HepG2 (cell line): ENCODE measurements at regions not wholly inside any gene's neighbourhood (a gene's known extent, or its start where the extent isn't known, plus 50 kb on each side); places are given as distances from the start of the nearest gene placed in this dataset.

ENCODE experiments used
- ATAC-seq: fragments of 200-7000 bp; cut with Tn5 transposase; 3 replicates; pipeline ENCODE4 v1.9.1; 2020; ENCODE audit warnings: mild to moderate bottlenecking, moderate library complexity
- BruUV-seq: library from RNA; stranded (reverse); fragments of 400-500 nt; replicated peaks from 2 replicates; lab custom pipeline; 2021; lab: Mats Ljungman, UMichigan
- CTCF ChIA-PET: fragments of 300-600 bp; formaldehyde crosslinking; extraction: SDS; loops from one replicate; lab custom pipeline; 2021; ENCODE audit warnings: low total read pairs, inconsistent platforms, low intra/inter-chr PET ratio; lab: Yijun Ruan, JAX
- POLR2A ChIA-PET: fragments of 350-600 bp; sonication (Branson Sonifier 250); formaldehyde crosslinking; loops from one replicate; lab custom pipeline; 2020; ENCODE audit warnings: antibody characterized with exemption, inconsistent platforms; lab: Yijun Ruan, JAX
- DNase-seq: peaks from one replicate; pipeline ENCODE4 v3.0.0-alpha.2; 2015; ENCODE audit warnings: low spot score
- FAIRE-seq: peaks from 3 replicates; lab custom pipeline; 2011; peaks lifted over from hg19 to GRCh38; lab: Jason Lieb, UNC
- H2AFZ ChIP-seq: one replicate; pipeline ENCODE4 v1.6.1; 2011; ENCODE audit warnings: low read length, inconsistent platforms
- H3K27ac ChIP-seq: fragments of 300-600 bp; 3 replicates; pipeline ENCODE4 v1.8.0; 2011; ENCODE audit warnings: mixed run types, mild to moderate bottlenecking, mixed read lengths, low read length, inconsistent platforms; ENCODE audit not compliant: insufficient read depth; ENCODE audit errors: extremely low read length
- H3K27me3 ChIP-seq, 2 experiments: fragments of 200-600 bp in 1 of 2; 2 replicates in 1 of 2; 3 replicates in 1 of 2; pipeline versions ENCODE4 v1.6.0 to v1.8.0; 2011; ENCODE audit warnings: low read length in 2 of 2, mild to moderate bottlenecking in 2 of 2, moderate library complexity in 2 of 2, inconsistent platforms in 1 of 2; ENCODE audit not compliant: insufficient read depth in 2 of 2, control insufficient read depth in 1 of 2
- H3K36me3 ChIP-seq, 2 experiments: fragments of 200-600 bp in 1 of 2; replicated peaks in 1 of 2; 2 replicates in 1 of 2; 3 replicates in 1 of 2; pipeline versions ENCODE4 v1.5.1 to v1.8.0; 2011; ENCODE audit warnings: low read length in 2 of 2, inconsistent platforms in 1 of 2; ENCODE audit not compliant: insufficient read depth in 2 of 2, control insufficient read depth in 1 of 2
- H3K4me1 ChIP-seq: 2 replicates; pipeline ENCODE4 v1.5.1; 2012; ENCODE audit warnings: low read length, inconsistent platforms; ENCODE audit not compliant: insufficient read depth
- H3K4me2 ChIP-seq: 2 replicates; pipeline ENCODE4 v1.6.0; 2011; ENCODE audit warnings: low read depth, low read length, inconsistent platforms
- H3K4me3 ChIP-seq, 3 experiments: fragments of 200-600 bp in 1 of 3; sonication (generic), shearing (Covaris generic) in 1 of 3; replicated peaks in 1 of 3; 2 replicates each; pipeline ENCODE4 v1.5.1; 2011 to 2016; ENCODE audit warnings: low read length in 3 of 3, inconsistent platforms in 2 of 3, low read depth in 2 of 3, mild to moderate bottlenecking in 2 of 3, control low read depth in 1 of 3, mixed read lengths in 1 of 3; ENCODE audit not compliant: insufficient read depth in 1 of 3
- H3K79me2 ChIP-seq: one replicate; pipeline ENCODE4 v1.6.1; 2011; ENCODE audit warnings: low read length, inconsistent platforms; ENCODE audit not compliant: insufficient read depth
- H3K9ac ChIP-seq: 2 replicates; pipeline ENCODE4 v1.6.0; 2011; ENCODE audit warnings: mild to moderate bottlenecking, low read depth, low read length, inconsistent platforms; ENCODE audit not compliant: insufficient read depth
- H3K9me3 ChIP-seq: 2 replicates; pipeline ENCODE4 v1.5.1; 2012; ENCODE audit warnings: mild to moderate bottlenecking, low read length
- H4K20me1 ChIP-seq: 2 replicates; pipeline ENCODE4 v1.6.0; 2011; ENCODE audit warnings: inconsistent platforms, mild to moderate bottlenecking, low read length, moderate library complexity; ENCODE audit not compliant: insufficient read depth
- DNMT3B ChIP-seq: conservative IDR thresholded peaks from 2 replicates; pipeline ENCODE4 v1.6.1; 2016; ENCODE audit warnings: missing biosample characterization, control low read depth
- IKZF4 ChIP-seq: sonication (generic); formaldehyde crosslinking; IDR thresholded peaks from 2 replicates; pipeline ENCODE4 v1.5.1; 2020; ENCODE audit warnings: borderline replicate concordance, mild to moderate bottlenecking, low read depth, missing genetic modification reagents; ENCODE audit errors: not compliant biosample characterization
- POLR2G ChIP-seq: fragments of 200-400 bp; formaldehyde crosslinking; IDR thresholded peaks from 2 replicates; pipeline ENCODE4 v1.6.1; 2018; ENCODE audit warnings: mild to moderate bottlenecking, low read depth, low read length, moderate library complexity
- RFXANK ChIP-seq: IDR thresholded peaks from 2 replicates; pipeline ENCODE4 v1.6.1; 2016
- ZNF44 ChIP-seq: sonication (generic); formaldehyde crosslinking; IDR thresholded peaks from 2 replicates; pipeline ENCODE4 v1.5.1; 2020; ENCODE audit warnings: mild to moderate bottlenecking, missing genetic modification reagents
- ZNF510 ChIP-seq: sonication (generic); formaldehyde crosslinking; IDR thresholded peaks from 2 replicates; pipeline ENCODE4 v1.4.0; 2020; ENCODE audit warnings: low read depth, mild to moderate bottlenecking, missing genetic modification reagents
- ZNF558 ChIP-seq: sonication (generic); formaldehyde crosslinking; IDR thresholded peaks from 2 replicates; pipeline ENCODE4 v1.9.0; 2022; ENCODE audit warnings: mild to moderate bottlenecking, missing genetic modification reagents, borderline replicate concordance
- ZNF83 ChIP-seq: sonication (generic); formaldehyde crosslinking; IDR thresholded peaks from 2 replicates; pipeline ENCODE4 v1.4.0; 2020; ENCODE audit warnings: missing genetic modification reagents, mild to moderate bottlenecking, borderline replicate concordance
- WGBS: methylation state at CpG from one replicate; pipeline ENCODE4 v1.1.6; 2017; ENCODE audit warnings: low lambda C conversion rate; 5-methylcytosine and 5-hydroxymethylcytosine counted together
- in situ Hi-C: cut with HindIII; loops from 2 replicates; pipeline ENCODE4 v1.10.0; 2017; ENCODE audit warnings: low pct_unique_long_range_greater_than_20kb; ENCODE audit not compliant: extremely low pct_ligation_motif_present
- intact Hi-C: fragments of 100-400 bp; cut with micrococcal nuclease; formaldehyde crosslinking; loops from one replicate; pipeline ENCODE4 v1.10.0; 2022; ENCODE audit not compliant: unreplicated experiment
- TF ChIP-seq, protein P1 (sequence below), 2 experiments: fragments of 450-650 bp in 1 of 2; sonication (generic) in 1 of 2; formaldehyde crosslinking in 1 of 2; IDR thresholded peaks; 2 replicates each; pipeline versions ENCODE4 v1.6.1 to v1.8.0; 2016 to 2022; ENCODE audit warnings: antibody characterized with exemption in 1 of 2, mild to moderate bottlenecking in 1 of 2, missing genetic modification reagents in 1 of 2
- TF ChIP-seq, protein P2 (sequence below): sonication (generic); formaldehyde crosslinking; IDR thresholded peaks from 2 replicates; pipeline ENCODE4 v1.5.1; 2020; ENCODE audit warnings: mild to moderate bottlenecking, missing genetic modification reagents, borderline replicate concordance
- TF ChIP-seq, protein P3 (sequence below): sonication (generic); formaldehyde crosslinking; IDR thresholded peaks from 2 replicates; pipeline ENCODE4 v1.5.1; 2020; ENCODE audit warnings: mild to moderate bottlenecking, missing genetic modification reagents

DNA sequence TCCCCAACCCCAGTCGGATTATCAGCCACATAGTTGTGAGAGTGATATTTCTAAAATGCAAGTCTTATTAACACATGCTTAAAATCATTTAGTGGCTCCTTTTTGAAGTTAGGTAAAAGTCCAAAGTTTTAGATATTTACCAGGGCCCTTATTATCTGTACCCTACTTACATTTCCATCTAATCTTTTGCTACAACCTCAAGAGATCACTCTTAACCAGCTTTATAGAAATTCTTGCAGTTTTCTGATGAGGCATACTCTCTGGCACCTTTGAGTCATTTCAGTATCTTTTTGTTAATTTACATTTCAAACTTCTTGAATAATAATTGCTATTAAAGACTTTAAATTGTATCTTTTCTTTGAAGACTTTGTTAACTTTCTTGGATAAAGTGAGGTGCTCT lies 453.3 kb downstream of the RFPL4B start:
- in situ Hi-C loops, result no loop called here
- Histone ChIP-seq H3K36me3 (no peaks in the 10 kb centered on the region), H4K20me1 (no peaks in the 10 kb centered on the region), H3K27me3 (no peaks in the 10 kb centered on the region), H3K79me2 (no peaks in the 10 kb centered on the region), H3K9me3 (no peaks in the 10 kb centered on the region), H3K9ac (no peak overlapping the region), H3K4me1 (no peaks in the 10 kb centered on the region), H3K4me3 (no peak overlapping the region), H2AFZ (no peak overlapping the region), H3K27ac (no peak overlapping the region), H3K4me2 (no peak overlapping the region)
- FAIRE-seq, result no peak
- DNase-seq, result no peak
- BruUV-seq, result no TSS peak
- ATAC-seq, result no peak
- POLR2A ChIA-PET, result no interaction called here
- CTCF ChIA-PET, result no interaction called here
- WGBS, result 2% methylated on average over 1 of the region's 1 CpG
- intact Hi-C loops, result no loop called here
- TF ChIP-seq ZNF83 (CRISPR knock-in tag), result no peak
- TF ChIP-seq, protein P1, sequence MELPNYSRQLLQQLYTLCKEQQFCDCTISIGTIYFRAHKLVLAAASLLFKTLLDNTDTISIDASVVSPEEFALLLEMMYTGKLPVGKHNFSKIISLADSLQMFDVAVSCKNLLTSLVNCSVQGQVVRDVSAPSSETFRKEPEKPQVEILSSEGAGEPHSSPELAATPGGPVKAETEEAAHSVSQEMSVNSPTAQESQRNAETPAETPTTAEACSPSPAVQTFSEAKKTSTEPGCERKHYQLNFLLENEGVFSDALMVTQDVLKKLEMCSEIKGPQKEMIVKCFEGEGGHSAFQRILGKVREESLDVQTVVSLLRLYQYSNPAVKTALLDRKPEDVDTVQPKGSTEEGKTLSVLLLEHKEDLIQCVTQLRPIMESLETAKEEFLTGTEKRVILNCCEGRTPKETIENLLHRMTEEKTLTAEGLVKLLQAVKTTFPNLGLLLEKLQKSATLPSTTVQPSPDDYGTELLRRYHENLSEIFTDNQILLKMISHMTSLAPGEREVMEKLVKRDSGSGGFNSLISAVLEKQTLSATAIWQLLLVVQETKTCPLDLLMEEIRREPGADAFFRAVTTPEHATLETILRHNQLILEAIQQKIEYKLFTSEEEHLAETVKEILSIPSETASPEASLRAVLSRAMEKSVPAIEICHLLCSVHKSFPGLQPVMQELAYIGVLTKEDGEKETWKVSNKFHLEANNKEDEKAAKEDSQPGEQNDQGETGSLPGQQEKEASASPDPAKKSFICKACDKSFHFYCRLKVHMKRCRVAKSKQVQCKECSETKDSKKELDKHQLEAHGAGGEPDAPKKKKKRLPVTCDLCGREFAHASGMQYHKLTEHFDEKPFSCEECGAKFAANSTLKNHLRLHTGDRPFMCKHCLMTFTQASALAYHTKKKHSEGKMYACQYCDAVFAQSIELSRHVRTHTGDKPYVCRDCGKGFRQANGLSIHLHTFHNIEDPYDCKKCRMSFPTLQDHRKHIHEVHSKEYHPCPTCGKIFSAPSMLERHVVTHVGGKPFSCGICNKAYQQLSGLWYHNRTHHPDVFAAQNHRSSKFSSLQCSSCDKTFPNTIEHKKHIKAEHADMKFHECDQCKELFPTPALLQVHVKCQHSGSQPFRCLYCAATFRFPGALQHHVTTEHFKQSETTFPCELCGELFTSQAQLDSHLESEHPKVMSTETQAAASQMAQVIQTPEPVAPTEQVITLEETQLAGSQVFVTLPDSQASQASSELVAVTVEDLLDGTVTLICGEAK (IDR thresholded peaks at IDR 0.05), result no peak
- TF ChIP-seq, protein P1 (CRISPR knock-in tag; IDR thresholded peaks at IDR 0.05), result no peak
- no peak for TF ChIP-seq ZNF44 (CRISPR knock-in tag)
- TF ChIP-seq, protein P2, sequence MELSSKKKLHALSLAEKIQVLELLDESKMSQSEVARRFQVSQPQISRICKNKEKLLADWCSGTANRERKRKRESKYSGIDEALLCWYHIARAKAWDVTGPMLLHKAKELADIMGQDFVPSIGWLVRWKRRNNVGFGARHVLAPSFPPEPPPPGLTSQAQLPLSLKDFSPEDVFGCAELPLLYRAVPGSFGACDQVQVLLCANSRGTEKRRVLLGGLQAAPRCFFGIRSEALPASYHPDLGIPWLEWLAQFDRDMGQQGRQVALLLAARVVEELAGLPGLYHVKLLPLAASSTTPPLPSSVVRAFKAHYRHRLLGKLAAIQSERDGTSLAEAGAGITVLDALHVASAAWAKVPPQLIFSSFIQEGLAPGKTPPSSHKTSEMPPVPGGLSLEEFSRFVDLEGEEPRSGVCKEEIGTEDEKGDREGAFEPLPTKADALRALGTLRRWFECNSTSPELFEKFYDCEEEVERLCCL (CRISPR knock-in tag), result no peak
- no peak for TF ChIP-seq IKZF4 (CRISPR knock-in tag)
- TF ChIP-seq, protein P3, sequence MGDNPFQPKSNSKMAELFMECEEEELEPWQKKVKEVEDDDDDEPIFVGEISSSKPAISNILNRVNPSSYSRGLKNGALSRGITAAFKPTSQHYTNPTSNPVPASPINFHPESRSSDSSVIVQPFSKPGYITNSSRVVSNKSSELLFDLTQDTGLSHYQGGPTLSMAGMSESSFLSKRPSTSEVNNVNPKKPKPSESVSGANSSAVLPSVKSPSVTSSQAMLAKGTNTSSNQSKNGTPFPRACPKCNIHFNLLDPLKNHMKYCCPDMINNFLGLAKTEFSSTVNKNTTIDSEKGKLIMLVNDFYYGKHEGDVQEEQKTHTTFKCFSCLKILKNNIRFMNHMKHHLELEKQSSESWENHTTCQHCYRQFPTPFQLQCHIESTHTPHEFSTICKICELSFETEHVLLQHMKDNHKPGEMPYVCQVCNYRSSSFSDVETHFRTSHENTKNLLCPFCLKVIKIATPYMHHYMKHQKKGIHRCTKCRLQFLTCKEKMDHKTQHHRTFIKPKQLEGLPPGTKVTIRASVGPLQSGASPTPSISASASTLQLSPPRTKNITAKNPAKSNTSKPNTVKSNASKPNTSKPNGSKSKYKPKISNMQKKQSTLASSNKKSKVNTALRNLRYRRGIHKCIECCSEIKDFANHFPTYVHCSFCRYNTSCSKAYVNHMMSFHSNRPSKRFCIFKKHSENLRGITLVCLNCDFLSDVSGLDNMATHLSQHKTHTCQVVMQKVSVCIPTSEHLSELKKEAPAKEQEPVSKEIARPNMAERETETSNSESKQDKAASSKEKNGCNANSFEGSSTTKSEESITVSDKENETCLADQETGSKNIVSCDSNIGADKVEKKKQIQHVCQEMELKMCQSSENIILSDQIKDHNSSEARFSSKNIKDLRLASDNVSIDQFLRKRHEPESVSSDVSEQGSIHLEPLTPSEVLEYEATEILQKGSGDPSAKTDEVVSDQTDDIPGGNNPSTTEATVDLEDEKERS (CRISPR knock-in tag), result no peak
- no peak for TF ChIP-seq ZNF510 (CRISPR knock-in tag)
- TF ChIP-seq ZNF558, result no peak
- no peak for TF ChIP-seq DNMT3B (CRISPR knock-in tag)
- TF ChIP-seq RFXANK (CRISPR knock-in tag), result no peak
- no peak for TF ChIP-seq POLR2G
